Gastrocnemius medialis (tissue), 4 donors: ENCODE measurements at regions not wholly inside any gene's neighbourhood (a gene's known extent, or its start where the extent isn't known, plus 50 kb on each side); places are given as distances from the start of the nearest gene placed in this dataset.

Experiments
- ATAC-seq, 2 donors: fragments of 150-250 bp; one replicate each; pipeline ENCODE4 v1.9.1; 2016
- DNase-seq, 2 donors: peaks; one replicate each; pipeline ENCODE4 v3.0.0-alpha.2; 2019
- H3K27ac ChIP-seq, 4 donors: fragments of 200-600 bp; sonication (generic); 1 replicate in 1 of 4; 2 replicates in 3 of 4; pipeline ENCODE4 v1.5.1; 2016 to 2018; ENCODE audit warnings: mild to moderate bottlenecking in 2 of 4, moderate library complexity in 1 of 4
- H3K27me3 ChIP-seq, 3 donors: fragments of 200-600 bp; sonication (generic) in 2 of 3; 1 replicate in 1 of 3; 2 replicates in 2 of 3; pipeline versions ENCODE4 v1.5.1 to v1.6.0; 2016 to 2019; ENCODE audit warnings: mild to moderate bottlenecking in 1 of 3, moderate library complexity in 1 of 3
- H3K36me3 ChIP-seq, 2 donors: fragments of 200-600 bp; sonication (generic) in 1 of 2; one replicate each; pipeline ENCODE4 v1.5.1; 2017 to 2018
- H3K4me1 ChIP-seq, 2 donors: fragments of 200-600 bp; sonication (generic) in 1 of 2; one replicate each; pipeline ENCODE4 v1.5.1; 2016 to 2017; ENCODE audit warnings: mild to moderate bottlenecking in 2 of 2
- H3K4me3 ChIP-seq, 4 donors: fragments of 200-600 bp; sonication (generic) in 3 of 4; 1 replicate in 1 of 4; 2 replicates in 3 of 4; pipeline ENCODE4 v1.5.1; 2016 to 2019; ENCODE audit warnings: mild to moderate bottlenecking in 2 of 4
- H3K9me3 ChIP-seq, 3 donors: fragments of 200-600 bp; sonication (generic) in 2 of 3; 1 replicate in 1 of 3; 2 replicates in 2 of 3; pipeline ENCODE4 v1.5.1; 2016 to 2019
- POLR2A ChIP-seq, 2 donors: fragments of 450-650 bp; IDR thresholded peaks; one replicate each; pipeline ENCODE4 v1.6.1; 2017; ENCODE audit warnings: antibody characterized with exemption in 2 of 2, mild to moderate bottlenecking in 2 of 2, moderate library complexity in 2 of 2
- in situ Hi-C, 4 donors: fragments of 200-750 bp; cut with MboI; loops; one replicate each; pipeline versions ENCODE4 v1.15.0 to v1.8.0; 2017; ENCODE audit warnings: low sequenced_read_pairs in 4 of 4
- intact Hi-C: fragments of 100-400 bp; cut with DNase I; formaldehyde crosslinking; loops from one replicate; pipeline ENCODE4 v1.15.1; 2023; ENCODE audit warnings: low total_unique reads
- TF ChIP-seq, protein P1 (sequence below), 5 experiments: fragments of 450-650 bp in 3 of 5; fragments of 200-600 bp in 2 of 5; sonication (generic) in 2 of 5; IDR thresholded peaks in 4 of 5; conservative IDR thresholded peaks in 1 of 5; 1 replicate in 4 of 5; 2 replicates in 1 of 5; pipeline ENCODE4 v1.5.1; 2016 to 2019; ENCODE audit warnings: antibody characterized with exemption in 5 of 5, mild to moderate bottlenecking in 3 of 5, moderate library complexity in 3 of 5

DNA sequence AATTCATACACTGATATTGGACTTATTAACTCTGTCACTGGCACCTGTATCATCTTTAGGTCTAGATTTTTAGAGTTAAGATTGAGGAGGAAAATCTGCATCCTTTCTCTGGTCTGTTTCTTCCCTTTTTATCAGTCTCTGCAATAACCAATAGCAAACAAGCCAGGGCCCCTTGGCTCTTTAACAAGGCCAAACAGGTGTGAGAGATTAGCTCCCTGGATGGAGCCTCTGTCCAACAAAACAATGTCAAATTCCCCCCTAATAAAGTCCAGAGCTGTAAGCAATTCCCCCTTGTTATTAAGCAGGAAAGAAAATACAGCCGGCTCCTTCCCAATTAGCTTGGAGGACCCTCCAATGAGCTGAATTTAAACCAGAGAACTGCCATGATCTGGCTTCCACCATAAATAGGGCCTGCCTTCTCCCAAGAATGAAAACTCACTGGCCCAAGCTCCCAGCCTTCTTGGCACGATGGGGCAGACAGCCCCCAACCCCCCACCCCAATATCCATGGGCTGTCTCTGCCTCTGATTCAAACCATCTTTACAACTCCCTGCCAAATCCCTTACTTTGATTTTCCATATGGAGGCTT is 56.1 kb upstream of the SOX9 start:
- ATAC-seq (no peak), DNase-seq (no peak)
- Histone ChIP-seq H3K4me3 (no peak overlapping the region), H3K27ac (no peak overlapping the region), H3K4me1 (no peaks in the 10 kb centered on the region), H3K27me3 (no peaks in the 10 kb centered on the region), H3K36me3 (no peaks in the 10 kb centered on the region), H3K9me3 (no peaks in the 10 kb centered on the region)
- in situ Hi-C loops: loop anchor here in 1 of 4 donors (25.0 kb wide), 1 partner anchor 102 kb away; no protein-coding TSS in a partner anchor
- no peak for TF ChIP-seq POLR2A (IDR thresholded peaks at IDR 0.05)
- TF ChIP-seq, protein P1, sequence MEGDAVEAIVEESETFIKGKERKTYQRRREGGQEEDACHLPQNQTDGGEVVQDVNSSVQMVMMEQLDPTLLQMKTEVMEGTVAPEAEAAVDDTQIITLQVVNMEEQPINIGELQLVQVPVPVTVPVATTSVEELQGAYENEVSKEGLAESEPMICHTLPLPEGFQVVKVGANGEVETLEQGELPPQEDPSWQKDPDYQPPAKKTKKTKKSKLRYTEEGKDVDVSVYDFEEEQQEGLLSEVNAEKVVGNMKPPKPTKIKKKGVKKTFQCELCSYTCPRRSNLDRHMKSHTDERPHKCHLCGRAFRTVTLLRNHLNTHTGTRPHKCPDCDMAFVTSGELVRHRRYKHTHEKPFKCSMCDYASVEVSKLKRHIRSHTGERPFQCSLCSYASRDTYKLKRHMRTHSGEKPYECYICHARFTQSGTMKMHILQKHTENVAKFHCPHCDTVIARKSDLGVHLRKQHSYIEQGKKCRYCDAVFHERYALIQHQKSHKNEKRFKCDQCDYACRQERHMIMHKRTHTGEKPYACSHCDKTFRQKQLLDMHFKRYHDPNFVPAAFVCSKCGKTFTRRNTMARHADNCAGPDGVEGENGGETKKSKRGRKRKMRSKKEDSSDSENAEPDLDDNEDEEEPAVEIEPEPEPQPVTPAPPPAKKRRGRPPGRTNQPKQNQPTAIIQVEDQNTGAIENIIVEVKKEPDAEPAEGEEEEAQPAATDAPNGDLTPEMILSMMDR (IDR thresholded peaks at IDR 0.05 in 4 of 5, conservative IDR thresholded peaks at IDR 0.05 in 1 of 5): no peak
- intact Hi-C loops: no loop called here

DNA sequence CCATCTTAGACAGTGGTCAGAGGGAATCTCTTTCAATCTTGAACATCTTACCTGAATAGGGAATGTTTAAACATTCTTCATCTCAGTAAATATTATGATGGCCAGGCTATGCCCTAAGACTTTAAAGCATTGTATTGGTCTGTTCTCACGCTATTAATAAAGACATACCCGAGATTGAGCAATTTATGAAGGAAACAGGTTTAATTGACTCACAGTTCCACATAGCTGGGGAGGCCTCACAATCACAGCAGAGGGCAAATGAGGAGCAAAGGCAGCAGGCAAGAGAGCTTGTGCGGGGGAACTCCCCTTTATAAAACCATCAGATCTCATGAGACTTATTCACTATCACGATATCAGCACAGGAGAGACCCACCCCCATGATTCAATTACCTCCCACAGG is 55.3 kb upstream of the SOX9 start:
- Histone ChIP-seq H3K9me3 (no peaks in the 10 kb centered on the region), H3K27me3 (no peaks in the 10 kb centered on the region), H3K4me3 (no peak overlapping the region), H3K36me3 (no peaks in the 10 kb centered on the region), H3K27ac (no peak overlapping the region), H3K4me1 (no peaks in the 10 kb centered on the region)
- TF ChIP-seq POLR2A (IDR thresholded peaks at IDR 0.05): no peak
- TF ChIP-seq, protein P1 (IDR thresholded peaks at IDR 0.05 in 4 of 5, conservative IDR thresholded peaks at IDR 0.05 in 1 of 5): no peak
- ATAC-seq (no peak), DNase-seq (no peak)
- in situ Hi-C loops (loop anchor here in 1 of 4 donors (25.0 kb wide), 1 partner anchor 103 kb away; no protein-coding TSS in a partner anchor), intact Hi-C loops (no loop called here)

DNA sequence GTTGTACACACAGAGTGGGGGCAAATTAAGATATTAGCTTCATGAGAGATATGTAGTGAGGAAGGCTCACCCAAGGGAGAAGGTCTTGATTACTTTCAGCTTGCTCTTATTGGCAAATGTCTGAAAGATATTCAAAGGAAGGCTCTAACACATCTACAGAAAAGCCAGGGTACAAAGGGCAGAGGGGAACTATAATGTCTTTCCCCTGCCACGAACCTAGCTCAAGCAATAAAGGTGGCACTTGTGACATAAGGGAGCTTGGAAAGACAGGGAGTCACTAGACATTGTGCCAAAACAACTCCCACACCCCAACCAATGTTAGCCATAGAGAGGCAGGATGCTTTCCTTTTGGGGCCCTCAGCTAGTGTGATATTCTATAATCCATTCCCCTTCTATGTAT is 52.2 kb upstream of the SOX9 start:
- ATAC-seq: no peak
- in situ Hi-C loops: loop anchor here in 1 of 4 donors (25.0 kb wide), 1 partner anchor 106 kb away; no protein-coding TSS in a partner anchor
- intact Hi-C loops: no loop called here
- no peaks in the 10 kb centered on the region for H3K9me3 ChIP-seq
- no peak overlapping the region for H3K4me3 ChIP-seq
- no peaks in the 10 kb centered on the region for H3K27me3 ChIP-seq
- no peak for TF ChIP-seq POLR2A (IDR thresholded peaks at IDR 0.05)
- TF ChIP-seq, protein P1 (IDR thresholded peaks at IDR 0.05 in 4 of 5, conservative IDR thresholded peaks at IDR 0.05 in 1 of 5): no peak
- no peak for DNase-seq
- H3K27ac ChIP-seq: no peak overlapping the region
- no peaks in the 10 kb centered on the region for H3K36me3 ChIP-seq
- no peaks in the 10 kb centered on the region for H3K4me1 ChIP-seq

DNA sequence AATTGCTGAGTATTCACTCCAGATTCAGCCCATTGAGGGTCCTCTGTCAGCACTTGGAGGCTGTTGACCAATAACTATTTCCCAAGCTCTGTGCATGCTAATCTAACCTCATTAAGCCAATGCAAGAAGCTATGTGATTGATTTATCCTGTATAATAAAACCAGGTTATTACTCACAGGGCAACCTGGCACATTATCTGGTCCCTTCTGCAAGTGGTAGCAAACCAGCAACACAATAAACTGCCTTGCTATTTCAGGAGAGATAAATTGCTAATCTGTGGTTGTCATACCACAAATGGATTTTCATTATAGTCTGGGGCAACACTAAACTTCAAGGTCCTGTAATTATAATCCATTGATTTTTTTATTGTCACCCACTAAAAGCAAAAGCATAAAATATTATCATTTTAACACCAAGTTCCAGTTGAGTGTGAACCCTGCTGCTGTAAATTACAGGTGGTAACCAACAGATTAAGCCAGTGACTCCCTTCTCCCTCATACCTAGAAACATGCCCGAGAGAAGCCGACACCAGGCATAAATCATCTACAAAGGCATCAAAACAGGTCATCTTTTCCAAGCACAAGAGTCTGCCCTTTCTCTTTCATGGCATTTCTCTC is 51.1 kb upstream of the SOX9 start:
- Histone ChIP-seq H3K9me3 (no peaks in the 10 kb centered on the region), H3K4me1 (no peaks in the 10 kb centered on the region), H3K27me3 (no peaks in the 10 kb centered on the region), H3K27ac (no peak overlapping the region), H3K36me3 (no peaks in the 10 kb centered on the region), H3K4me3 (no peak overlapping the region)
- in situ Hi-C loops (loop anchor here in 1 of 4 donors (25.0 kb wide), 1 partner anchor 107 kb away; no protein-coding TSS in a partner anchor), intact Hi-C loops (no loop called here)
- no peak for DNase-seq
- TF ChIP-seq POLR2A (IDR thresholded peaks at IDR 0.05): no peak
- TF ChIP-seq, protein P1 (IDR thresholded peaks at IDR 0.05 in 4 of 5, conservative IDR thresholded peaks at IDR 0.05 in 1 of 5): no peak
- no peak for ATAC-seq
